Epidermal melanocyte (primary cell): ENCODE measurements at regions not wholly inside any gene's neighbourhood (a gene's known extent, or its start where the extent isn't known, plus 50 kb on each side); places are given as distances from the start of the nearest gene placed in this dataset.

Experiments
- DNase-seq: peaks from one replicate; pipeline ENCODE4 v3.0.0; 2011; ENCODE audit warnings: low spot score; ENCODE audit not compliant: insufficient read length

- no peak for DNase-seq
Measured at GRCh38 chr6:147127587-147127986, 76.6 kb upstream of the STXBP5 start.

- no peak for DNase-seq
Measured at GRCh38 chr6:147128056-147128455, 76.2 kb upstream of the STXBP5 start.

- no peak for DNase-seq
Measured at GRCh38 chr6:147131532-147132128, 72.6 kb upstream of the STXBP5 start.

GRCh38 chr6:147132889-147133288, 71.3 kb upstream of the STXBP5 start:
- no peak for DNase-seq

GRCh38 chr6:147133669-147134068, 70.5 kb upstream of the STXBP5 start:
- DNase-seq: no peak

- no peak for DNase-seq
Measured at GRCh38 chr6:147135211-147135681, 69.0 kb upstream of the STXBP5 start.

GRCh38 chr6:147136057-147136456, 68.2 kb upstream of the STXBP5 start:
- no peak for DNase-seq

GRCh38 chr6:147137986-147138385, 66.2 kb upstream of the STXBP5 start:
- DNase-seq: no peak

GRCh38 chr6:147138835-147139234, 65.4 kb upstream of the STXBP5 start:
- DNase-seq: no peak

- DNase-seq: no peak
Measured at GRCh38 chr6:147141711-147142308, 62.4 kb upstream of the STXBP5 start.

- DNase-seq: no peak
Measured at GRCh38 chr6:147142684-147143245, 61.5 kb upstream of the STXBP5 start.

- DNase-seq: no peak
Measured at GRCh38 chr6:147149092-147149491, 55.1 kb upstream of the STXBP5 start.

GRCh38 chr6:147149826-147150225, 54.4 kb upstream of the STXBP5 start:
- no peak for DNase-seq

GRCh38 chr6:147150293-147150692, 53.9 kb upstream of the STXBP5 start:
- no peak for DNase-seq
